WTC11 (cell line): ENCODE measurements at regions not wholly inside any gene's neighbourhood (a gene's known extent, or its start where the extent isn't known, plus 50 kb on each side); places are given as distances from the start of the nearest gene placed in this dataset.
"Not testable (repeated sequence)": the region's sequence is repeated elsewhere in the genome, so short reads cannot be mapped to it uniquely, and the experiment has no call there.

Experiments used
- ATAC-seq: fragments of 200-7000 bp; cut with Tn5 transposase; 2 replicates; pipeline ENCODE4 v1.10.0; 2021; ENCODE audit warnings: mild to moderate bottlenecking, moderate library complexity
- CTCF ChIA-PET: fragments of 300-600 bp; sonication (Branson Sonifier 250); formaldehyde crosslinking; loops from one replicate; lab custom pipeline; 2021; ENCODE audit warnings: antibody characterized with exemption; lab: Charles Lee
- POLR2A ChIA-PET: fragments of 350-600 bp; sonication (Branson Sonifier 250); formaldehyde crosslinking; loops from one replicate; lab custom pipeline; 2021; ENCODE audit warnings: antibody characterized with exemption; lab: Charles Lee
- DNase-seq: peaks from one replicate; pipeline ENCODE4 v3.0.0; 2021; ENCODE audit warnings: low spot score
- H3K27ac Mint-ChIP-seq: 2 replicates; pipeline ENCODE4 v1.8.0; 2021; ENCODE audit warnings: mixed read lengths
- H3K27me3 Mint-ChIP-seq: 2 replicates; pipeline ENCODE4 v1.8.0; 2021; ENCODE audit warnings: low read depth, mild to moderate bottlenecking, moderate library complexity, mixed read lengths
- H3K36me3 Mint-ChIP-seq: 2 replicates; pipeline ENCODE4 v1.8.0; 2021; ENCODE audit warnings: mixed read lengths
- H3K4me1 Mint-ChIP-seq: 2 replicates; pipeline ENCODE4 v1.8.0; 2022; ENCODE audit warnings: mixed read lengths
- H3K4me3 Mint-ChIP-seq: 2 replicates; pipeline ENCODE4 v1.8.0; 2021; ENCODE audit warnings: mild to moderate bottlenecking, moderate library complexity, mixed read lengths
- H3K9me3 Mint-ChIP-seq: 2 replicates; pipeline ENCODE4 v1.8.0; 2021; ENCODE audit warnings: mixed read lengths
- ATF1 ChIP-seq: sonication (generic); formaldehyde crosslinking; IDR thresholded peaks from 2 replicates; pipeline ENCODE4 v1.8.1; 2023; ENCODE audit warnings: mild to moderate bottlenecking, moderate library complexity, missing genetic modification reagents
- ETV6 ChIP-seq: sonication (generic); formaldehyde crosslinking; IDR thresholded peaks from 2 replicates; pipeline ENCODE4 v1.8.1; 2022; ENCODE audit warnings: mild to moderate bottlenecking, missing genetic modification reagents
- GABPB1 ChIP-seq: sonication (generic); formaldehyde crosslinking; IDR thresholded peaks from 2 replicates; pipeline ENCODE4 v1.8.1; 2023; ENCODE audit warnings: mild to moderate bottlenecking, missing genetic modification reagents
- IRF2 ChIP-seq: sonication (generic); formaldehyde crosslinking; IDR thresholded peaks from 2 replicates; pipeline ENCODE4 v1.8.0; 2022; ENCODE audit warnings: low read depth, missing genetic modification reagents, borderline replicate concordance
- MYBL2 ChIP-seq: sonication (generic); formaldehyde crosslinking; IDR thresholded peaks from 2 replicates; pipeline ENCODE4 v1.8.1; 2023; ENCODE audit warnings: mild to moderate bottlenecking, moderate library complexity, missing genetic modification reagents
- NFYB ChIP-seq: sonication (generic); formaldehyde crosslinking; conservative IDR thresholded peaks from 2 replicates; pipeline ENCODE4 v1.8.0; 2022; ENCODE audit warnings: low read depth, missing genetic modification reagents
- NR3C1 ChIP-seq: sonication (generic); formaldehyde crosslinking; conservative IDR thresholded peaks from 2 replicates; pipeline ENCODE4 v1.8.1; 2023; ENCODE audit warnings: low read depth, mild to moderate bottlenecking, missing genetic modification reagents
- SMAD4 ChIP-seq: sonication (generic); formaldehyde crosslinking; IDR thresholded peaks from 2 replicates; pipeline ENCODE4 v1.8.0; 2022; ENCODE audit warnings: mild to moderate bottlenecking, missing genetic modification reagents
- SP1 ChIP-seq: sonication (generic); formaldehyde crosslinking; conservative IDR thresholded peaks from 2 replicates; pipeline ENCODE4 v1.8.1; 2022; ENCODE audit warnings: missing genetic modification reagents
- ZNF121 ChIP-seq: sonication (generic); formaldehyde crosslinking; IDR thresholded peaks from 2 replicates; pipeline ENCODE4 v1.8.0; 2023; ENCODE audit warnings: missing genetic modification reagents
- ZNF396 ChIP-seq: fragments of 250-450 bp; sonication (Bioruptor Pico); IDR thresholded peaks from 2 replicates; pipeline ENCODE4 v1.8.0; 2021; ENCODE audit warnings: mild to moderate bottlenecking, moderate library complexity, borderline replicate concordance
- ZNF423 ChIP-seq: fragments of 250-450 bp; sonication (Bioruptor Pico); IDR thresholded peaks from 2 replicates; pipeline ENCODE4 v2.1.2; 2022; ENCODE audit warnings: mild to moderate bottlenecking, moderate library complexity
- TF ChIP-seq, protein P1 (sequence below): sonication (generic); formaldehyde crosslinking; IDR thresholded peaks from 2 replicates; pipeline ENCODE4 v1.8.1; 2022; ENCODE audit warnings: mild to moderate bottlenecking, moderate library complexity, missing genetic modification reagents
- TF ChIP-seq, protein P2 (sequence below): fragments of 250-450 bp; sonication (Bioruptor Pico); IDR thresholded peaks from 2 replicates; pipeline ENCODE4 v2.1.2; 2022; ENCODE audit warnings: mild to moderate bottlenecking, moderate library complexity
- TF ChIP-seq, protein P3 (sequence below): fragments of 250-450 bp; sonication (Bioruptor Pico); IDR thresholded peaks from 2 replicates; pipeline ENCODE4 v1.9.0; 2021; ENCODE audit warnings: moderate library complexity, mild to moderate bottlenecking, inconsistent platforms, borderline replicate concordance
- TF ChIP-seq, protein P4 (sequence below): sonication (generic); formaldehyde crosslinking; IDR thresholded peaks from 2 replicates; pipeline ENCODE4 v1.8.1; 2022; ENCODE audit warnings: low read depth, mild to moderate bottlenecking, moderate library complexity, missing genetic modification reagents, borderline replicate concordance
- TF ChIP-seq, protein P5 (sequence below): sonication (generic); formaldehyde crosslinking; IDR thresholded peaks from 2 replicates; pipeline ENCODE4 v1.8.1; 2023; ENCODE audit warnings: mild to moderate bottlenecking, missing genetic modification reagents
- TF ChIP-seq, protein P6 (sequence below): sonication (generic); formaldehyde crosslinking; IDR thresholded peaks from 2 replicates; pipeline ENCODE4 v1.8.0; 2023; ENCODE audit warnings: mild to moderate bottlenecking, missing genetic modification reagents

DNA sequence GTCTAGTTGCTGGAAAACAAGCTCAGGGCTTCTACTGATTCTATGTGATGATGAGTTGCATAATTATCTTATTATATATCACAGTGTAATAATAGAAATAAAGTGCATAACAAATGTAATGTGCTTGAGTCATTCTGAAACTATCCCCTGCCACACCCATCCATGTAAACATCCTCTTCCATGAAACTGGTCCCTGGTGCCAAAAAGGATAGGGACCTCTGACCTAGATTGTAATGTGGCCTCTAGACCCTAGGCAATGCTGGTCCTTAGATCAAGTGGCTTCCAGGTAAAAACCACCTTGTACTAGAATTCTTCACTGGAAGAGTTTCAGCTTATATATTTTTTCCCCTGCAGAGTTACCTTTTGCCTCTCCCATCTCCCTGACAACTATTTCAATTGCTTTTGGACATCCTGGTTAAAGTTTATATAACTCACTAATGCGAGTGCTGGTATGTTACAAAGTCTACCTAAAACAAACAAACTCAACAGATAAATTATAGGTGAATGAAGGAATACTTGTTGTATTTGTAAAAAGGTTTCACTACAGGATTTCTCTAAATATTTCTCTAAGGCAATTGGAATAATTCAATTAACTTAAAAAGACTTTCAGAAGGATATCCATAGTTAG, 462.5 kb downstream of the NAV3 start:
- ATAC-seq = no peak
- POLR2A ChIA-PET = no interaction called here
- Mint-ChIP-seq H3K9me3 (no peaks in the 10 kb centered on the region), H3K4me3 (no peak overlapping the region), H3K4me1 (no peaks in the 10 kb centered on the region), H3K27ac (no peak overlapping the region), H3K27me3 (no peaks in the 10 kb centered on the region), H3K36me3 (no peaks in the 10 kb centered on the region)
- CTCF ChIA-PET = no interaction called here
- TF ChIP-seq ATF1 (CRISPR knock-in tag) = no peak
- TF ChIP-seq, protein P1, sequence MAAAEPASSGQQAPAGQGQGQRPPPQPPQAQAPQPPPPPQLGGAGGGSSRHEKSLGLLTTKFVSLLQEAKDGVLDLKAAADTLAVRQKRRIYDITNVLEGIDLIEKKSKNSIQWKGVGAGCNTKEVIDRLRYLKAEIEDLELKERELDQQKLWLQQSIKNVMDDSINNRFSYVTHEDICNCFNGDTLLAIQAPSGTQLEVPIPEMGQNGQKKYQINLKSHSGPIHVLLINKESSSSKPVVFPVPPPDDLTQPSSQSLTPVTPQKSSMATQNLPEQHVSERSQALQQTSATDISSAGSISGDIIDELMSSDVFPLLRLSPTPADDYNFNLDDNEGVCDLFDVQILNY (CRISPR knock-in tag) = no peak
- TF ChIP-seq, protein P2, sequence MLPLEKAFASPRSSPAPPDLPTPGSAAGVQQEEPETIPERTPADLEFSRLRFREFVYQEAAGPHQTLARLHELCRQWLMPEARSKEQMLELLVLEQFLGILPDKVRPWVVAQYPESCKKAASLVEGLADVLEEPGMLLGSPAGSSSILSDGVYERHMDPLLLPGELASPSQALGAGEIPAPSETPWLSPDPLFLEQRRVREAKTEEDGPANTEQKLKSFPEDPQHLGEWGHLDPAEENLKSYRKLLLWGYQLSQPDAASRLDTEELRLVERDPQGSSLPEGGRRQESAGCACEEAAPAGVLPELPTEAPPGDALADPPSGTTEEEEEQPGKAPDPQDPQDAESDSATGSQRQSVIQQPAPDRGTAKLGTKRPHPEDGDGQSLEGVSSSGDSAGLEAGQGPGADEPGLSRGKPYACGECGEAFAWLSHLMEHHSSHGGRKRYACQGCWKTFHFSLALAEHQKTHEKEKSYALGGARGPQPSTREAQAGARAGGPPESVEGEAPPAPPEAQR = no peak
- TF ChIP-seq ETV6 = no peak
- TF ChIP-seq MYBL2 (CRISPR knock-in tag) = no peak
- no peak for TF ChIP-seq SP1 (CRISPR knock-in tag)
- TF ChIP-seq, protein P3, sequence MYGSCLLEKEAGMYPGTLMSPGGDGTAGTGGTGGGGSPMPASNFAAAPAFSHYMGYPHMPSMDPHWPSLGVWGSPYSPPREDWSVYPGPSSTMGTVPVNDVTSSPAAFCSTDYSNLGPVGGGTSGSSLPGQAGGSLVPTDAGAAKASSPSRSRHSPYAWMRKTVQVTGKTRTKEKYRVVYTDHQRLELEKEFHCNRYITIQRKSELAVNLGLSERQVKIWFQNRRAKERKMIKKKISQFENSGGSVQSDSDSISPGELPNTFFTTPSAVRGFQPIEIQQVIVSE (CRISPR knock-in tag) = no peak
- TF ChIP-seq, protein P4, sequence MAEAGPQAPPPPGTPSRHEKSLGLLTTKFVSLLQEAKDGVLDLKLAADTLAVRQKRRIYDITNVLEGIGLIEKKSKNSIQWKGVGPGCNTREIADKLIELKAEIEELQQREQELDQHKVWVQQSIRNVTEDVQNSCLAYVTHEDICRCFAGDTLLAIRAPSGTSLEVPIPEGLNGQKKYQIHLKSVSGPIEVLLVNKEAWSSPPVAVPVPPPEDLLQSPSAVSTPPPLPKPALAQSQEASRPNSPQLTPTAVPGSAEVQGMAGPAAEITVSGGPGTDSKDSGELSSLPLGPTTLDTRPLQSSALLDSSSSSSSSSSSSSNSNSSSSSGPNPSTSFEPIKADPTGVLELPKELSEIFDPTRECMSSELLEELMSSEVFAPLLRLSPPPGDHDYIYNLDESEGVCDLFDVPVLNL = no peak
- no peak for TF ChIP-seq IRF2 (CRISPR knock-in tag)
- no peak for TF ChIP-seq ZNF396 (CRISPR knock-in tag)
- no peak for TF ChIP-seq ZNF423
- no peak for TF ChIP-seq NR3C1 (CRISPR knock-in tag)
- no peak for TF ChIP-seq ZNF121 (CRISPR knock-in tag)
- TF ChIP-seq SMAD4 (CRISPR knock-in tag) = no peak
- TF ChIP-seq, protein P5, sequence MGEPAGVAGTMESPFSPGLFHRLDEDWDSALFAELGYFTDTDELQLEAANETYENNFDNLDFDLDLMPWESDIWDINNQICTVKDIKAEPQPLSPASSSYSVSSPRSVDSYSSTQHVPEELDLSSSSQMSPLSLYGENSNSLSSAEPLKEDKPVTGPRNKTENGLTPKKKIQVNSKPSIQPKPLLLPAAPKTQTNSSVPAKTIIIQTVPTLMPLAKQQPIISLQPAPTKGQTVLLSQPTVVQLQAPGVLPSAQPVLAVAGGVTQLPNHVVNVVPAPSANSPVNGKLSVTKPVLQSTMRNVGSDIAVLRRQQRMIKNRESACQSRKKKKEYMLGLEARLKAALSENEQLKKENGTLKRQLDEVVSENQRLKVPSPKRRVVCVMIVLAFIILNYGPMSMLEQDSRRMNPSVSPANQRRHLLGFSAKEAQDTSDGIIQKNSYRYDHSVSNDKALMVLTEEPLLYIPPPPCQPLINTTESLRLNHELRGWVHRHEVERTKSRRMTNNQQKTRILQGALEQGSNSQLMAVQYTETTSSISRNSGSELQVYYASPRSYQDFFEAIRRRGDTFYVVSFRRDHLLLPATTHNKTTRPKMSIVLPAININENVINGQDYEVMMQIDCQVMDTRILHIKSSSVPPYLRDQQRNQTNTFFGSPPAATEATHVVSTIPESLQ = no peak
- TF ChIP-seq NFYB (CRISPR knock-in tag) = no peak
- no peak for TF ChIP-seq GABPB1 (CRISPR knock-in tag)
- TF ChIP-seq, protein P6, sequence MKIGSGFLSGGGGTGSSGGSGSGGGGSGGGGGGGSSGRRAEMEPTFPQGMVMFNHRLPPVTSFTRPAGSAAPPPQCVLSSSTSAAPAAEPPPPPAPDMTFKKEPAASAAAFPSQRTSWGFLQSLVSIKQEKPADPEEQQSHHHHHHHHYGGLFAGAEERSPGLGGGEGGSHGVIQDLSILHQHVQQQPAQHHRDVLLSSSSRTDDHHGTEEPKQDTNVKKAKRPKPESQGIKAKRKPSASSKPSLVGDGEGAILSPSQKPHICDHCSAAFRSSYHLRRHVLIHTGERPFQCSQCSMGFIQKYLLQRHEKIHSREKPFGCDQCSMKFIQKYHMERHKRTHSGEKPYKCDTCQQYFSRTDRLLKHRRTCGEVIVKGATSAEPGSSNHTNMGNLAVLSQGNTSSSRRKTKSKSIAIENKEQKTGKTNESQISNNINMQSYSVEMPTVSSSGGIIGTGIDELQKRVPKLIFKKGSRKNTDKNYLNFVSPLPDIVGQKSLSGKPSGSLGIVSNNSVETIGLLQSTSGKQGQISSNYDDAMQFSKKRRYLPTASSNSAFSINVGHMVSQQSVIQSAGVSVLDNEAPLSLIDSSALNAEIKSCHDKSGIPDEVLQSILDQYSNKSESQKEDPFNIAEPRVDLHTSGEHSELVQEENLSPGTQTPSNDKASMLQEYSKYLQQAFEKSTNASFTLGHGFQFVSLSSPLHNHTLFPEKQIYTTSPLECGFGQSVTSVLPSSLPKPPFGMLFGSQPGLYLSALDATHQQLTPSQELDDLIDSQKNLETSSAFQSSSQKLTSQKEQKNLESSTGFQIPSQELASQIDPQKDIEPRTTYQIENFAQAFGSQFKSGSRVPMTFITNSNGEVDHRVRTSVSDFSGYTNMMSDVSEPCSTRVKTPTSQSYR (CRISPR knock-in tag) = no peak
- DNase-seq = no peak

DNA sequence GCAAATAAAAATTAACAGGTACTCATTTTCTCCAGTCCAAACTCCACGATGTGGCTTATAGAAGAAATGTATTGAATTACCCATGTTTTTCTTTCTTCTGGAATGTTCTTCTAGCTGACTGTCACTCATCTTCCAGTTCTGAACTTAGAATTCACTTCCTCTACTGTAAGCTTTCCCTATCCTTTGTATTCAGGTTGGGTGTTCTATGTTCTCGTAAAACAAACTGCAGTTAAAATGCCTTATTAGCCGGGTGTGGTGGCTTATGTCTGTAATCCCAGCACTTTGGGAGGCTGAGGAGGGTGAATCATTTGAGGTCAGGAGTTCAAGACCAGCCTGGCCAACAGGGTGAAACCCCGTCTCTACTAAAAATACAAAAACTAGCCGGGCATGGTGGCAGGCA, 470.6 kb downstream of the NAV3 start:
- DNase-seq, H3K4me1 Mint-ChIP-seq, CTCF ChIA-PET, H3K27me3 Mint-ChIP-seq, ATAC-seq, H3K27ac Mint-ChIP-seq, POLR2A ChIA-PET, H3K4me3 Mint-ChIP-seq: not testable (repeated sequence)
- Mint-ChIP-seq H3K36me3 (peaks cover 14% of the 10 kb centered on the region), H3K9me3 (peaks cover 24% of the 10 kb centered on the region)
